ENCODE measurements at regions not wholly inside any gene's neighbourhood (a gene's known extent, or its start where the extent isn't known, plus 50 kb on each side); places are given as distances from the start of the nearest gene placed in this dataset.

GRCh38 chr9:1267581-1267980 lies 217.4 kb downstream of the DMRT2 start:
- TF ChIP-seq CTCF (conservative IDR thresholded peaks at IDR 0.05 in 1 of 2, IDR thresholded peaks at IDR 0.05 in 1 of 2; ENCODE audit: low read depth in 1 of 2, low read length in 2 of 2) (no peak), EZH2 (IDR thresholded peaks at IDR 0.05; ENCODE audit: low read length, missing control alignments) (no peak)

Data from fibroblast of lung (primary cell).